Mesodermal cell (in vitro differentiated cells): ENCODE measurements at regions not wholly inside any gene's neighbourhood (a gene's known extent, or its start where the extent isn't known, plus 50 kb on each side); places are given as distances from the start of the nearest gene placed in this dataset.

Experiments used
- H3K27ac ChIP-seq: 2 replicates; pipeline ENCODE4 v1.7.0; 2013; ENCODE audit warnings: mild to moderate bottlenecking, low read depth, low read length, moderate library complexity; ENCODE audit not compliant: severe bottlenecking
- H3K36me3 ChIP-seq: 2 replicates; pipeline ENCODE4 v1.7.1; 2013; ENCODE audit warnings: mild to moderate bottlenecking, low read length, moderate library complexity; ENCODE audit not compliant: control insufficient read depth, insufficient read depth
- H3K4me1 ChIP-seq: one replicate; pipeline ENCODE4 v1.7.1; 2013; ENCODE audit warnings: mild to moderate bottlenecking, low read length; ENCODE audit not compliant: insufficient read depth, control insufficient read depth, poor library complexity, severe bottlenecking
- H3K4me3 ChIP-seq: 2 replicates; pipeline ENCODE4 v1.7.0; 2013; ENCODE audit warnings: low read length, control low read depth, mild to moderate bottlenecking; ENCODE audit not compliant: insufficient read depth, poor library complexity, severe bottlenecking; ENCODE audit errors: extremely low read depth
- H3K9me3 ChIP-seq: 2 replicates; pipeline ENCODE4 v1.7.1; 2013; ENCODE audit warnings: mild to moderate bottlenecking, low read length, moderate library complexity; ENCODE audit not compliant: control insufficient read depth
- WGBS, 2 experiments: methylation state at CpG; one replicate each; pipeline ENCODE4 v1.1.5; 2013; ENCODE audit warnings: missing lambda C conversion rate in 2 of 2; ENCODE audit not compliant: insufficient coverage in 2 of 2; 5-methylcytosine and 5-hydroxymethylcytosine counted together

- H3K36me3 ChIP-seq: no peaks in the 10 kb centered on the region
- 100% methylated on average over 1 of the region's 1 CpG for WGBS, 2 experiments
- no peaks in the 10 kb centered on the region for H3K4me1 ChIP-seq
- no peaks in the 10 kb centered on the region for H3K9me3 ChIP-seq
- no peak overlapping the region for H3K27ac ChIP-seq
- no peak overlapping the region for H3K4me3 ChIP-seq
These were observed 145.7 kb upstream of the NPHP3 start for GRCh38 chr3:132867956-132868355.

DNA sequence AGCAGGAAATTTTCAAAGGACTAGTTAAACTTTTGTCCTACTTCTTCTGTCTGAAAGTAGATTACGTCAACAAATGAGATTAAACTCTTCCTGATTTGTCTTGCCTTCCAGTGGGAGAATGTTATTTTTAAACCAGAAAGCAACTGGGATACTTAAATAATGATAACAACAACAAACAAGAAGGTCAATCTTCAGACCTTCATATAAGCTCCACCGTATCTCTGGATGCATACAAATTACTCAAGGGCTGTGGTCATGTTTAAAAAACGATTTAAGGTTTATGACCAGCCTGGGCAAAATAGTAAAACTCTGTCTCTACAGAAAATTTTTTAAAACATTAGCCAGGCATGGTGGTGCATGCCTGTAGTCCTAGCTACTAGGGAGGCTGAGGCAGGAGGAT, 145.3 kb upstream of the NPHP3 start:
- no peak overlapping the region for H3K27ac ChIP-seq

GRCh38 chr3:132857317-132857716, 135.1 kb upstream of the NPHP3 start:
- no peaks in the 10 kb centered on the region for H3K4me1 ChIP-seq
- H3K36me3 ChIP-seq: no peaks in the 10 kb centered on the region
- H3K4me3 ChIP-seq: no peak overlapping the region
- no peaks in the 10 kb centered on the region for H3K9me3 ChIP-seq
- H3K27ac ChIP-seq: no peak overlapping the region
- WGBS, 2 experiments: no CpG with 5 or more reads among the region's 1 CpG

More for the DNA sequence above, 145.3 kb upstream of the NPHP3 start:
- H3K4me1 ChIP-seq: no peaks in the 10 kb centered on the region
- H3K9me3 ChIP-seq: no peaks in the 10 kb centered on the region
- no peaks in the 10 kb centered on the region for H3K36me3 ChIP-seq
- 86% methylated on average over 1 of the region's 3 CpGs; no CpG with 5 or more reads in 1 of the 2 experiments for WGBS, 2 experiments
- H3K4me3 ChIP-seq: no peak overlapping the region

DNA sequence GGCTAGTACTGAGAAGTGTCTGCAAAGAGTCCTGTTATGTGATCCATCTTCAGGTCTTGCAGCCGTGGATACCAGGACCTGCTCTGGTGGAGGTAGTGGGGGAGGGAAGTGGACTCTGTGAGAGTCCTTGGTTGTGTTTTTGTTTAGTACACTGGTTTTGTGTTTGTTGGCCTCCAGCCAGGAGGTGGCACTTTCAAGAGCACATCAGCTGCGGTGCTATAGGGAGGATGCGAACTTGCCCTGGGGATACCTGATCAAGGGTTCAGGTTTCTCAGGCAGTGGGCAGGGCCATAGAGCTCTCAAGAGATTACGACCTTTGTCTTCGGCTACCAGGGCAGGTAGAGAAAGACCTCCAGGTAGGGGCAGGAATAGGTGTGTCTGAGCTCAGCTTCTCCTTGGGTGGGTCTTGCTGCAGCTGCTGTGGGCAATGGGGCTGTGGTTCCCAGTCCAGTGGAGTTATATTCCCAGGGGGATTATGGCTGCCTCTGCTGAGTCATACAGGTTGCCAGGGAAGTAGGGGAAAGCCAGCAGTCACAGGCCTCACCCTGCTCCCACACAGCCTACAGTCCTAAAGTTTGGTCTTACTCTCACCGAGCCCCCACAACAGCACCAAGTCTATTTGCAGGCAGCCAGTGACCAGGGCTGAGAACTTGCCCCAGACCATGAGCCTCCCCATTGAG, 132.8 kb upstream of the NPHP3 start:
- H3K4me3 ChIP-seq: no peak overlapping the region
- no peak overlapping the region for H3K27ac ChIP-seq
- H3K4me1 ChIP-seq: no peaks in the 10 kb centered on the region
- no peaks in the 10 kb centered on the region for H3K36me3 ChIP-seq
- no peaks in the 10 kb centered on the region for H3K9me3 ChIP-seq
- WGBS, 2 experiments: 87 to 97% methylated on average over 4 to 6 of the region's 6 CpGs

GRCh38 chr3:132847849-132848625, 125.8 kb upstream of the NPHP3 start:
- peaks cover 3% of the 10 kb centered on the region for H3K4me1 ChIP-seq
- H3K36me3 ChIP-seq: no peaks in the 10 kb centered on the region
- no peaks in the 10 kb centered on the region for H3K9me3 ChIP-seq
- no peak overlapping the region for H3K27ac ChIP-seq
- 86 to 87% methylated on average over 5 to 6 of the region's 7 CpGs for WGBS, 2 experiments
- no peak overlapping the region for H3K4me3 ChIP-seq

- Histone ChIP-seq H3K4me1 (peaks cover 3% of the 10 kb centered on the region), H3K27ac (no peak overlapping the region), H3K4me3 (no peak overlapping the region), H3K36me3 (no peaks in the 10 kb centered on the region), H3K9me3 (no peaks in the 10 kb centered on the region)
- WGBS, 2 experiments: 13 to 22% methylated on average over 1 of the region's 4 CpGs
These were observed 121.8 kb upstream of the NPHP3 start for GRCh38 chr3:132843851-132844553.

GRCh38 chr3:132843349-132843748, 121.1 kb upstream of the NPHP3 start:
- peaks cover 3% of the 10 kb centered on the region for H3K4me1 ChIP-seq
- WGBS, 2 experiments: 60 to 95% methylated on average over 2 of the region's 3 CpGs
- no peak overlapping the region for H3K27ac ChIP-seq
- no peaks in the 10 kb centered on the region for H3K36me3 ChIP-seq
- H3K9me3 ChIP-seq: no peaks in the 10 kb centered on the region
- H3K4me3 ChIP-seq: no peak overlapping the region

GRCh38 chr3:132841621-132842020, 119.4 kb upstream of the NPHP3 start:
- 100% methylated on average over 1 of the region's 2 CpGs; no CpG with 5 or more reads in 1 of the 2 experiments for WGBS, 2 experiments
- Histone ChIP-seq H3K9me3 (no peaks in the 10 kb centered on the region), H3K27ac (no peak overlapping the region), H3K4me1 (peaks cover 3% of the 10 kb centered on the region), H3K36me3 (no peaks in the 10 kb centered on the region), H3K4me3 (no peak overlapping the region)

GRCh38 chr3:132840201-132840700, 118.0 kb upstream of the NPHP3 start:
- no peaks in the 10 kb centered on the region for H3K36me3 ChIP-seq
- 69 to 78% methylated on average over 2 to 3 of the region's 3 CpGs for WGBS, 2 experiments

GRCh38 chr3:132838477-132838876, 116.3 kb upstream of the NPHP3 start:
- no CpG with 5 or more reads among the region's 1 CpG for WGBS, 2 experiments

More at GRCh38 chr3:132840201-132840700, 118.0 kb upstream of the NPHP3 start:
- H3K4me1 ChIP-seq: peaks cover 3% of the 10 kb centered on the region
- no peaks in the 10 kb centered on the region for H3K9me3 ChIP-seq
- H3K27ac ChIP-seq: no peak overlapping the region
- no peak overlapping the region for H3K4me3 ChIP-seq

More at GRCh38 chr3:132838477-132838876, 116.3 kb upstream of the NPHP3 start:
- Histone ChIP-seq H3K4me1 (no peaks in the 10 kb centered on the region), H3K4me3 (no peak overlapping the region), H3K36me3 (no peaks in the 10 kb centered on the region), H3K27ac (no peak overlapping the region), H3K9me3 (no peaks in the 10 kb centered on the region)
